ENCODE measurements at regions not wholly inside any gene's neighbourhood (a gene's known extent, or its start where the extent isn't known, plus 50 kb on each side); places are given as distances from the start of the nearest gene placed in this dataset.

- TF ChIP-seq POLR2A (IDR thresholded peaks at IDR 0.05) (no peak), CTCF (IDR thresholded peaks at IDR 0.05) (no peak)
These were observed 359.3 kb downstream of the TMEM182 start for GRCh38 chr2:103121106-103121505.
